ENCODE measurements at regions not wholly inside any gene's neighbourhood (a gene's known extent, or its start where the extent isn't known, plus 50 kb on each side); places are given as distances from the start of the nearest gene placed in this dataset.

- no peak for DNase-seq (ENCODE audit: low spot score)
These were observed 2193.1 kb downstream of the PCDH9 start for GRCh38 chr13:65036999-65037398.

DNA sequence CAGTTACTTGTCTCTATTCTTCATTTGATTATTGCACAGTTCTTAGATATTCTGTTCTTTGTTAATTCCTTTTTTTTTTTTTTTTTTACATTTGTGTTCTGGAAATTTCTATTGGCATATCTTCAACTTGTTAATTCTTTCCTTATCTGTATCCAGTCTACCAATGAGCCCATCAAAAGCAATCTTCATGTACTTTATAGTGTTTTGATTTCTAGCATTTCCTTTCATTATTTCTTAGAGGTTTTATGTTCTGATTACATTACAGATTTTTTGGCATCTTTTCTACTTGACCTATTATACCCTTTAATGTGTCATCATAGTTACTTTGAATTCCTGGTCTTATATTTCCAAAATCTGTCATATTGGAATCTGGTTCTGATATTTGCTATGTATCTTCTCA is 2194.8 kb downstream of the PCDH9 start:
- DNase-seq (ENCODE audit: low spot score): no peak

DNA sequence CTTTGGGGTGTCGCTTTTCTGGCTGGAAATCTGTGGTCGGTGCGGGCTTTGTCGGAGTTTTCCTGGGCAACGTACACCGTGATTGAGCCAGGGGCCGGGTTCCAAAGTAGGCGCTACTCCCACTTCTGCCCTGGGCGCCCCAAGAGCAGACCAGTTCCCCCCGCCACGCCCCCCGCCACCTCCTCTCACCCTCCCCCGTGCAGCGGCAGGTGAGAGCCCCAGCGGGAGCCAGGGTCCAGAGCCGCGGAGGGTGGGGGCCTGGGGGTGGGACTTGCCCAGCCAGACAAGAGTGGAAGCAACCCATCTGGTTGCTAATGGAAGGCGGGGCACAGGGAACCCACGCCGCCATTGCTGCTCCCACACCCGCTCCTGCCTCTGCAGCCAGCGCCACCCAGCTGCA is 2195.9 kb downstream of the PCDH9 start:
- no peak for DNase-seq (ENCODE audit: low spot score)

DNA sequence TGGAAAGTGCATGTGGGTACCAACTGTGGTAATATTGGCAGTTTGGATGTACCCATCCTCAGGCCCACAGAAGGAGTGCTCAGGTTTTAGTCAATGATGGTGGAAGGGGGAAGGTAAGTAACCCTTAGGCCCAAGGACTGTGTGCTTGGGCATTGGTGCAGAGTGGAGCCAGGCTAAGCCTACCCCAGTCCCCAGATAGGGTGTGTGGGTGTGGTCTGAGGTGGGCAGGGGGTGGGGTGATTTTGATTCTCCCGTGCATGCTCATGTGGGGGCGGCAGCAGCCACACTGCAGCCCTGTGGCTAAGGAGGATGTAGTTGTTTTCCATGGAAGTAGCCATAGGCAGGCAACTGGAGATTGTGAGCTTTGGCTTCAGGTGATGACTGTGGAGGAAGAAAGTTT is 2197.3 kb downstream of the PCDH9 start:
- DNase-seq (ENCODE audit: low spot score): no peak

GRCh38 chr13:65028101-65028500 is 2202.0 kb downstream of the PCDH9 start:
- DNase-seq (ENCODE audit: low spot score): no peak

DNA sequence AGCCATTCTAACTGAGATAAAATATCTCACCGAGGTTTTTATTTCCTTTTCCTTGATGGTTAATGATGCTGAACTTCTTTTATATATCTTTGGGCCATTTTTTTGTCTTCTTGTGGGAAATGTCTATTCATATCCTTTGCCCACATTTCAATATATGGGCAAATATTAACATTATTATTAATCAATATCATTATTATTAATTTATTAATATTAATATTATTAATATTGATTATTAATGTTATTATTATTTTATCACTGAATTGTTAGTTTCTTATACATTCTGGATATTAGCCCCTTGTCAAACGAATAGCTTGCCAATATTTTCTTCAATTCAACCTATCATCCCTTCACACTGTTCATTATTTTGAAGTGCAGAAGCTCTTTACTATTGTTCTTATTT is 2203.6 kb downstream of the PCDH9 start:
- no peak for DNase-seq (ENCODE audit: low spot score)

GRCh38 chr13:65011378-65011777 is 2218.8 kb downstream of the PCDH9 start:
- DNase-seq (ENCODE audit: low spot score): no peak

DNA sequence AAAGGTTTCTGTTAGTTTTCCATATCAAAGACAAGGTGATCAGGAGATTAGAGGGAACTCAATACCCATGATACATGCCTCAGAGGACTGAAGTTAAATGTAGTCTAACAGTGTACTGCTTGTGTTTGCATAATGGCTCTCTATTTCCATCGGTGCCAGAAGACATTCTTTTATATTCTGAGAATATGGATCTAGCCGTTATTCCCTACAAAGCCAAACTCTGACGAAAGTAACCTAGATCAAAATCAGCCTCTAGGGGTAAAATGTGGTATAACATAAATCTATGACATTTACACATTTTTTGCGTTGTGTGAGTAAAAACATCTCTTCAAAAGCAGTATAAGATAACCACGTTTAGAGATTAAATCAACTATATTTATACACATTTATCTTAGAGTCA is 2232.7 kb downstream of the PCDH9 start:
- DNase-seq (ENCODE audit: low spot score): no peak

DNA sequence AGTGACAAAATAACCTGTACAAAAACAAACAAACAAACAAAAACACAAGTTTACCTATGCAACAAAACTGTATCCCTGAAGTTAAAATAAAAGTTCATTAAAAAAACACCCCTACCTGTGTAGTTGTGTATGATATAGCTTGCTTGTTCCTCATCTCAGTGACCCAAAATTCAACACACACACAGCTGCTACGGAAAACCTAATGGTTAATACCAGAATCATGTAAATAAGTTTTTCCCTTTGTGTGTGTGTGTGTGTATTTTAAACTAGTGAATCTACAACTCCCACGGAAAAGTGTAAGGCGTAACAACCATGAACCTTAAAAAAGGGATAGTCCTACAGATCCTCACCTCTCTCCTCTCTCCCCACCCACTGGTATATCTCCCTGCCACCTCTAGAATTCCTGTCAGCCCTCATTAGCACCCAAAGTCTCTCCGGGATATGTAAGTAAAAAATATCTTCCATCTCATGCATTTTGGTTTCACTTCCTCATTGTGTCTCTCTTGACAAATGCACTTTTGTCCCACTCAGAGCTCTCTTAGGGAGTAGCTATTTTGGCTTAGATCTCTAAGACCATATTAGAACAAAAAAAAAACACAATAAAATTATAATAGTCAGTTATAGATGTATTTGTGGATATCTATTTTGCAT is 2236.5 kb downstream of the PCDH9 start:
- no peak for DNase-seq (ENCODE audit: low spot score)

- DNase-seq (ENCODE audit: low spot score): no peak
These were observed 2237.8 kb downstream of the PCDH9 start for GRCh38 chr13:64992314-64992713.

DNA sequence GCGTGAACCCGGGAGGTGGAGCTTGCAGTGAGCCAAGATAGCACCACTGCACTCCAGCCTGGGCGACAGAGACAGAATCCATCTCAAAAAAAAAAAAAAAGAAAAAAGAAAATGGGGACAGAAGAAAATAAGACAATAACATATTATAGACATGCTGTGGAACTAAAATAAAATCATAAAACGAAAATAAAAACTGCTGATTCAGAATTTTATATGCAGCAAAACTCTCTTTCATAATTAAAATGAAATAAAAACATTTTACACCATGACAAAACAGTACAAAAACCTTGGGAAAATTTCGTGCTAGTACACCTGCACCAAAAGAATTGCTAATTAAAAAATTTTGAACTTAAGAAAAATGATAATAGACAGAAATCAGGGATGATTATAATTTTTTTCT is 2245.1 kb downstream of the PCDH9 start:
- no peak for DNase-seq (ENCODE audit: low spot score)

DNA sequence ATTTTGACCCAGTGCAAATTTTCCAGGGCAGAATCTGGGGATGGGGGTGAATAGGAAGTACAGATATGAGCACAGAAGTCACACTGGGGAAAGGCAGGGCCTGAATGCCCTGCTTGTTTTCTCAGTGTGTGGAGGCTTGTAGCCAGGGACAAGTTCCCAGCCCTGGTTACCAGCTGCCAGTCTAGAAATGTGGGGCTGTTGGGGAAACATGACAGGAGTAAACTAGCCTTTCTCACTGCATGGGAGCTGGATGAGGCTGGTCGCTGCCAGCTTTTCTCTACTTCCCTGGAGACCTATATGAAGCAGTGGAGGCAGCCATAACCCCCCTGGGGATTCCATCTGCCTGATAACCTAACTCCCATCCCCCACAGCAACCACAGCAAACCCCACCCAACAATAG is 2267.7 kb downstream of the PCDH9 start:
- DNase-seq (ENCODE audit: low spot score): no peak

DNA sequence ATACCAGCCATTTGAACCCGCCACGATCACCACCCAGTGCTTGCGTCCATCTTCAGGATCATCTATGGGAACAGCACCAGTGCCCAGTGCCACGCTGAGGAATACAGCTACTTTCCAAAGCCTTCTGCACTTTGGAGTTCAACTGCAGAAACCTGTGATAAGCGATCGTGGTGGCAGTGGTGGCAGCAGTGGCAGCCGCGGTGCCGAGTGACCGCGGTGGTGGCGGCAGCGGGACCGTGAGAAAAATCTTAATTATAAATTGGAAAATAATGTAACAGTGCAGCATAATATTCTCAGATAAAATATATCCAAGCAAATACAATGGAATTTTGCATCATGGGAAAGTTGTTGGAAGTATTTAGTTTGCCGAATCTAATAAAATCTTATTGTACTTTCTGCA is 2270.9 kb downstream of the PCDH9 start:
- no peak for DNase-seq (ENCODE audit: low spot score)

DNA sequence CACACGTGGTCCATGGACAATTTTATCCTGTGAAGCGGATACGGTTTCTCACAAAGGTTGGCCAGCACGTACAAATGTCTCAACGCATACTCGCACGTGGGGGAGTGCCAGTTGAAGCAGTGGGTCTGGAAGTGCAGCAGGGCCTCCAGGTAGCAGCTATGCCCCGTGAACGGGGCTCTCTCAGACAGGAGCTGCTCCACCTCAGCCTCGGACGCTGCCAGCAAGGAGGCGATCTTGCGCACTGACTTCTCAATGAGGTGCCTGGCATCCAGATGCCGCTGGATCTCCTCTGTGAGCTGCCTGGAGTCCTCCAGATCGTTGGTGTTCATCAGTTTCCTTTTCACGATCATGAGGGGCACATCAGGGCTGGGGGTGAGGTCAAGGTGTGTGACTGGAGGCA is 2272.0 kb downstream of the PCDH9 start:
- DNase-seq (ENCODE audit: low spot score): no peak

- DNase-seq (ENCODE audit: low spot score): no peak
These were observed 2291.5 kb downstream of the PCDH9 start for GRCh38 chr13:64938660-64939059.

- DNase-seq (ENCODE audit: low spot score): no peak
These were observed 2292.8 kb downstream of the PCDH9 start for GRCh38 chr13:64937302-64937701.

GRCh38 chr13:64936879-64937278 is 2293.3 kb downstream of the PCDH9 start:
- DNase-seq (ENCODE audit: low spot score): no peak

GRCh38 chr13:64935441-64935840 is 2294.7 kb downstream of the PCDH9 start:
- no peak for DNase-seq (ENCODE audit: low spot score)

DNA sequence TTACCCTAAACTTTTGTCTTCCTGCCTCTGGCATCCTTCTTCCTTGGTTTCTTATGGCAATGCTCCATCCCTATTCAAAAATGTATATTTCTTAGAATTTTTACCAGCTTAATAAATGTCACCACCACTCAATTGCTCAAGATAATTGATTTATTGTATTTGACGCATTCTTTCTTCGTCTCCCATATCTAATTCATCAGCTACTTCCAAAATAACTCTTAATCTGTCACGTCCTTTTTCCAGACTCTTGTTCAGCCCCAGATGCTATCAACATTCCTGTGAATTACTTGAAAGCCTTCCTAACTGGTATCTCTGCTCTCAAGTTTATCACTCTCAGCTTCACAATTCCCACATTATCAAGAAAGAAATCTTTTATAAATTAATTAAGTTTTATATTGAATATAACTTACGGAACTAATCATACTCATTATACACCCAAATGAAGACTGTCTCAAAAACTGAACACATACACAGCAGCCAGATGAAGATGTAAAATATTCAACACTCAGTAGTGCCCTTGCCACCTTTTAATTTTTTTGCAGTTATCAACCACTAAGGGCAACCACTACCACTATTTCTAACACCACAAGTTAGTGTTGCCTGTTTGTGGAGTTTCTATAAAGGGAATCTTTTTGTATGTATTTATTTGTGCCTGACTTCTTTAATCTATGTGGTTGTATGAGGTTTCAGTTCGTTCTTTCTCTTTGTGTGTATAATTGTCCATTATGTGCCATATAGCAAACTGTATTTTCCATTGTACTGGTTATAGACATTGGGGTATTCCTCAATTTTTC is 2295.4 kb downstream of the PCDH9 start:
- DNase-seq (ENCODE audit: low spot score): no peak

DNA sequence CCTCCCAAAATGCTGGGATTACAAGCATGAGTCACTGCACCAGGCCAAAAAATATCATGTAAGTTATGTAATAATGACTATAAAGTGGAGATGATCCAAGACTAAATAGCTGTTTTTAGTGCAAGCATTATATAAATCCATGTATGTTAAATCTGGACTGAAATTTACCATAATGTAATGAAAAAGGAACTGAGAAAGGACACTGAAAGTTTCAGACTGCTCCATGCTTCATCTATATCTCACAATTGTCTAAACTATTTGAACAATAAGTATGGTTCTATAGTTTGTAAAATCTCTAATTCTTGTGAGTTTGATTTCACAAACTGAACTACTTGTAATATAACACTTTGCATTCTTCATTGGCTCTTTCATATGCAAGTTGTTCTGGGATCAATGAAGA is 2299.5 kb downstream of the PCDH9 start:
- no peak for DNase-seq (ENCODE audit: low spot score)

DNA sequence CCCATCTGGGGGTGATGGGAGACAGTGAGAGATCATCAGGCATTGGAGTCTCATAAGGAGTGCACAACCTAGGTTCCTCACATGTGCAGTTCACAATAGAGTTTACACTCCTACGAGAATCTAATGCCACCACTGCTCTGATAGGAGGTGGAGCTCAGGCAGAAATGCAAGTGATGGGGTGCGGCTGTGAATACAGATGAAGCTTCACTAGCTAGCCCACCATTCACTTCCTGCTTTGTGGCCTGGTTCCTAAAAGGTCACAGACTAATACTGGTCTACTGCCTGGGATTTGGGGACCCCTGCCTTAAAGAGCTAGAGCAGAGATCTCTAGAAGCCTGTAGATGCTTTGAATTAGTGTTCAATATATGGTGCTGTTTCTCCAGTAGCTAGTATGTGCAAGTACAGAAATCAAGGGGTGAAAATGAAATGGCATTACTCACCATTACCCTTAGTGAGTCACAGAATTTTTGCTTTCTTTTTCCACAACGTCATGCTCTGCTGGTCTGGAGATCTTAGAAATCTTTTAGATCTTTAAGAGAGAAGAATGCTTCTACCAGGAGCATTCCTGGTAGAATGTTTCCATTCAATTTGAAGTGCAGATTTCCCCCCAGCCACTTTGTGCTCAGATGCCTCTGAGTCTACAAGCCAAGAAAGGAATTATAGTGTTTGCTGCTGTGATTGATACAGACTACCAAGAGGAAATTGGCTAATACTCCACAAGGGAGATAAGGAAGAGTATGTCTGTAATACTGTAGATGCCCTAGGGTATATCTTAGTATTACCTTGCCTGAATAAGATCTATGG is 2301.2 kb downstream of the PCDH9 start:
- DNase-seq (ENCODE audit: low spot score): no peak

DNA sequence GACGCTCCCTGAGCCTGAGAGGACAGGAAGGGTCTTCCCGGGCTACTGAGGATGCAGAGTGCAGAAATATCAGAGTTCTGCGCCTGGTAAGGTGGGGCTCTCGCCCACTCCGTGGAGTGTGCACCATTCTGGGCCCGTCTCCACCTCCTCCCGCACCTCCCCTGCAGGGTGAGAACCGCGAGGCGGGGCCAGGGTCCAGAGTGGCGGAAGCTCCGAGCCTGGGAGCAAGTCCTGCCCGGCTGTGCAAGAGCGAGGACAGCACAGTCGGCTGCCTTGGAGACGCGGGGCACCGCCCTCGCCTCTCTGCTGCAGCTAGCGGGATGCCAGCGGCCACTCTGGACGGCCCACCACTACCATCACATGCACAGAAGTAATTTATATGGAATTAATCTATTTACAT is 2304.4 kb downstream of the PCDH9 start:
- DNase-seq (ENCODE audit: low spot score): no peak

- DNase-seq (ENCODE audit: low spot score): no peak
These were observed 2304.9 kb downstream of the PCDH9 start for GRCh38 chr13:64925284-64925683.

Data from HT-29 (cell line).